WTC11 (cell line): ENCODE measurements at regions not wholly inside any gene's neighbourhood (a gene's known extent, or its start where the extent isn't known, plus 50 kb on each side); places are given as distances from the start of the nearest gene placed in this dataset.

ENCODE experiments used
- AR ChIP-seq: fragments of 250-450 bp; sonication (Bioruptor Pico); IDR thresholded peaks from 2 replicates; pipeline ENCODE4 v1.9.0; 2021; ENCODE audit warnings: mild to moderate bottlenecking
- ATF2 ChIP-seq: sonication (generic); formaldehyde crosslinking; IDR thresholded peaks from 2 replicates; pipeline ENCODE4 v1.8.1; 2022; ENCODE audit warnings: low read depth, missing genetic modification reagents, borderline replicate concordance
- ELF4 ChIP-seq: sonication (generic); formaldehyde crosslinking; IDR thresholded peaks from 2 replicates; pipeline ENCODE4 v1.8.1; 2022; ENCODE audit warnings: low read depth, mild to moderate bottlenecking, moderate library complexity, missing genetic modification reagents
- FOXJ3 ChIP-seq: sonication (generic); formaldehyde crosslinking; IDR thresholded peaks from 2 replicates; pipeline ENCODE4 v1.9.0; 2021; ENCODE audit warnings: missing genetic modification reagents, mild to moderate bottlenecking, borderline replicate concordance
- FOXK1 ChIP-seq: sonication (generic); formaldehyde crosslinking; IDR thresholded peaks from 2 replicates; pipeline ENCODE4 v1.8.0; 2022; ENCODE audit warnings: mild to moderate bottlenecking, moderate library complexity, missing genetic modification reagents
- GRHL2 ChIP-seq: fragments of 250-450 bp; sonication (Bioruptor Pico); IDR thresholded peaks from 2 replicates; pipeline ENCODE4 v1.8.0; 2022; ENCODE audit warnings: mild to moderate bottlenecking, moderate library complexity; ENCODE audit not compliant: insufficient replicate concordance, severe bottlenecking
- HMGXB4 ChIP-seq: sonication (generic); formaldehyde crosslinking; IDR thresholded peaks from 2 replicates; pipeline ENCODE4 v1.8.1; 2023; ENCODE audit warnings: mild to moderate bottlenecking, moderate library complexity, missing genetic modification reagents
- IRF2 ChIP-seq: sonication (generic); formaldehyde crosslinking; IDR thresholded peaks from 2 replicates; pipeline ENCODE4 v1.8.0; 2022; ENCODE audit warnings: low read depth, missing genetic modification reagents, borderline replicate concordance
- KAT7 ChIP-seq: sonication (generic); formaldehyde crosslinking; IDR thresholded peaks from 2 replicates; pipeline ENCODE4 v1.8.1; 2023; ENCODE audit warnings: missing genetic modification reagents, mild to moderate bottlenecking, borderline replicate concordance
- MXD4 ChIP-seq: fragments of 250-450 bp; sonication (Bioruptor Pico); IDR thresholded peaks from 2 replicates; pipeline ENCODE4 v1.8.0; 2021; ENCODE audit warnings: mild to moderate bottlenecking, moderate library complexity, borderline replicate concordance
- NFYB ChIP-seq: sonication (generic); formaldehyde crosslinking; conservative IDR thresholded peaks from 2 replicates; pipeline ENCODE4 v1.8.0; 2022; ENCODE audit warnings: low read depth, missing genetic modification reagents
- NR1H2 ChIP-seq: sonication (generic); formaldehyde crosslinking; IDR thresholded peaks from 2 replicates; pipeline ENCODE4 v1.9.0; 2021; ENCODE audit warnings: mild to moderate bottlenecking, moderate library complexity, missing genetic modification reagents
- NR3C1 ChIP-seq: sonication (generic); formaldehyde crosslinking; conservative IDR thresholded peaks from 2 replicates; pipeline ENCODE4 v1.8.1; 2023; ENCODE audit warnings: low read depth, mild to moderate bottlenecking, missing genetic modification reagents
- SMAD3 ChIP-seq: sonication (generic); formaldehyde crosslinking; IDR thresholded peaks from 2 replicates; pipeline ENCODE4 v1.8.0; 2022; ENCODE audit warnings: missing genetic modification reagents, mild to moderate bottlenecking, borderline replicate concordance
- TEAD1 ChIP-seq: sonication (generic); formaldehyde crosslinking; IDR thresholded peaks from 2 replicates; pipeline ENCODE4 v1.8.0; 2022; ENCODE audit warnings: mild to moderate bottlenecking, missing genetic modification reagents
- ZNF138 ChIP-seq: sonication (generic); formaldehyde crosslinking; conservative IDR thresholded peaks from 2 replicates; pipeline ENCODE4 v1.8.1; 2022; ENCODE audit warnings: mild to moderate bottlenecking, moderate library complexity, missing genetic modification reagents
- ZNF219 ChIP-seq: sonication (generic); formaldehyde crosslinking; IDR thresholded peaks from 2 replicates; pipeline ENCODE4 v1.8.0; 2023; ENCODE audit warnings: missing genetic modification reagents, mild to moderate bottlenecking, borderline replicate concordance
- ZNF263 ChIP-seq: sonication (generic); formaldehyde crosslinking; IDR thresholded peaks from 2 replicates; pipeline ENCODE4 v1.8.1; 2022; ENCODE audit warnings: low read depth, mild to moderate bottlenecking, moderate library complexity, missing genetic modification reagents
- ZNF281 ChIP-seq: sonication (generic); formaldehyde crosslinking; IDR thresholded peaks from 2 replicates; pipeline ENCODE4 v1.8.0; 2023; ENCODE audit warnings: mild to moderate bottlenecking, missing genetic modification reagents
- ZNF396 ChIP-seq: fragments of 250-450 bp; sonication (Bioruptor Pico); IDR thresholded peaks from 2 replicates; pipeline ENCODE4 v1.8.0; 2021; ENCODE audit warnings: mild to moderate bottlenecking, moderate library complexity, borderline replicate concordance
- ZNF532 ChIP-seq: fragments of 250-450 bp; sonication (Bioruptor Pico); IDR thresholded peaks from 2 replicates; pipeline ENCODE4 v1.9.0; 2021; ENCODE audit warnings: mild to moderate bottlenecking, borderline replicate concordance
- ZSCAN18 ChIP-seq: fragments of 250-450 bp; sonication (Bioruptor Pico); IDR thresholded peaks from 2 replicates; pipeline ENCODE4 v2.1.2; 2022; ENCODE audit warnings: mild to moderate bottlenecking, moderate library complexity

GRCh38 chr4:189185810-189186432, 754.8 kb upstream of the FRG1 start (continued):
- no peak for TF ChIP-seq ZSCAN18 (CRISPR knock-in tag)
- no peak for TF ChIP-seq NR1H2 (CRISPR knock-in tag)
- no peak for TF ChIP-seq MXD4 (CRISPR knock-in tag)
- no peak for TF ChIP-seq SMAD3 (CRISPR knock-in tag)
- no peak for TF ChIP-seq KAT7
- no peak for TF ChIP-seq AR (CRISPR knock-in tag)
- no peak for TF ChIP-seq NR3C1
- peak; percentile 57; the same call in 1 of the 2 replicates for TF ChIP-seq TEAD1 (CRISPR knock-in tag)
- TF ChIP-seq GRHL2 (CRISPR knock-in tag), result no peak
- TF ChIP-seq ZNF281 (CRISPR knock-in tag), result peak; percentile 80; the same call in 1 of the 2 replicates
- no peak for TF ChIP-seq ELF4 (CRISPR knock-in tag)
- peak; percentile 52; the same call in 1 of the 2 replicates for TF ChIP-seq NFYB (CRISPR knock-in tag)
- no peak for TF ChIP-seq ZNF138 (CRISPR knock-in tag)
- TF ChIP-seq FOXK1 (CRISPR knock-in tag), result peak; percentile 73
- no peak for TF ChIP-seq HMGXB4 (CRISPR knock-in tag)
- TF ChIP-seq IRF2 (CRISPR knock-in tag), result no peak
- TF ChIP-seq FOXJ3 (CRISPR knock-in tag), result no peak
- no peak for TF ChIP-seq ZNF396
- TF ChIP-seq ZNF219 (CRISPR knock-in tag), result no peak
- TF ChIP-seq ZNF532 (CRISPR knock-in tag), result no peak
- TF ChIP-seq ATF2, result no peak
- no peak for TF ChIP-seq ZNF263
